ENCODE measurements at regions not wholly inside any gene's neighbourhood (a gene's known extent, or its start where the extent isn't known, plus 50 kb on each side); places are given as distances from the start of the nearest gene placed in this dataset.

GRCh38 chr7:142443216-142444010 lies 185.6 kb upstream of the PRSS58 start:
- Histone ChIP-seq H3K4me2 (ENCODE audit: low read depth, low read length, poor library complexity, severe bottlenecking) (peak overlapping the region; percentile 44), H3K9ac (ENCODE audit: low read depth, low read length, poor library complexity, severe bottlenecking) (peak overlapping the region; percentile 76), H3K79me2 (ENCODE audit: insufficient read depth, low read length) (no peaks in the 10 kb centered on the region)

GRCh38 chr7:142442396-142442795 lies 184.5 kb upstream of the PRSS58 start:
- Histone ChIP-seq H3K9ac (ENCODE audit: low read depth, low read length, poor library complexity, severe bottlenecking) (peak overlapping the region; percentile 76), H3K4me1 (ENCODE audit: insufficient read depth, low read length, poor library complexity, severe bottlenecking) (peaks cover 96% of the 10 kb centered on the region), H3K36me3 (ENCODE audit: insufficient read depth, low read length) (no peaks in the 10 kb centered on the region), H3K9me3 (ENCODE audit: insufficient read depth, low read depth, low read length) (no peaks in the 10 kb centered on the region), H3F3A (ENCODE audit: low read depth) (peaks cover 20% of the 10 kb centered on the region), H3K9me2 (replicated peaks; ENCODE audit: low read depth, low read length) (no peaks in the 10 kb centered on the region), H3K4me2 (ENCODE audit: low read depth, low read length, poor library complexity, severe bottlenecking) (peak overlapping the region; percentile 44), H3K4me3 (ENCODE audit: low read length, poor library complexity, severe bottlenecking) (no peak overlapping the region), H2AFZ (ENCODE audit: low read length) (no peak overlapping the region), H4K20me1 (ENCODE audit: insufficient read depth, low read length, poor library complexity, severe bottlenecking) (no peaks in the 10 kb centered on the region), H3K27me3 (ENCODE audit: insufficient read depth, low read length, poor library complexity, severe bottlenecking) (no peaks in the 10 kb centered on the region), H3K79me2 (ENCODE audit: insufficient read depth, low read length) (no peaks in the 10 kb centered on the region)
- no peak for TF ChIP-seq EZH2phosphoT487 (IDR thresholded peaks at IDR 0.05; ENCODE audit: borderline replicate concordance)
- no peak for TF ChIP-seq CTCF (conservative IDR thresholded peaks at IDR 0.05; ENCODE audit: low read length)

More at GRCh38 chr7:142443216-142444010, 185.6 kb upstream of the PRSS58 start:
- H3K36me3 ChIP-seq (ENCODE audit: insufficient read depth, low read length), result no peaks in the 10 kb centered on the region
- TF ChIP-seq CTCF (conservative IDR thresholded peaks at IDR 0.05; ENCODE audit: low read length) (no peak), EZH2phosphoT487 (IDR thresholded peaks at IDR 0.05; ENCODE audit: borderline replicate concordance) (no peak)
- H2AFZ ChIP-seq (ENCODE audit: low read length), result no peak overlapping the region
- H3F3A ChIP-seq (ENCODE audit: low read depth), result peaks cover 20% of the 10 kb centered on the region
- no peaks in the 10 kb centered on the region for H4K20me1 ChIP-seq (ENCODE audit: insufficient read depth, low read length, poor library complexity, severe bottlenecking)
- peak overlapping the region; percentile 13 for H3K4me3 ChIP-seq (ENCODE audit: low read length, poor library complexity, severe bottlenecking)
- H3K9me3 ChIP-seq (ENCODE audit: insufficient read depth, low read depth, low read length), result no peaks in the 10 kb centered on the region
- H3K9me2 ChIP-seq (replicated peaks; ENCODE audit: low read depth, low read length), result no peaks in the 10 kb centered on the region
- no peaks in the 10 kb centered on the region for H3K27me3 ChIP-seq (ENCODE audit: insufficient read depth, low read length, poor library complexity, severe bottlenecking)
- peaks cover 96% of the 10 kb centered on the region for H3K4me1 ChIP-seq (ENCODE audit: insufficient read depth, low read length, poor library complexity, severe bottlenecking)

- H3K4me2 ChIP-seq (ENCODE audit: low read depth, low read length, poor library complexity, severe bottlenecking), result peak overlapping the region; percentile 69
- no peak for TF ChIP-seq EZH2phosphoT487 (IDR thresholded peaks at IDR 0.05; ENCODE audit: borderline replicate concordance)
- TF ChIP-seq CTCF (conservative IDR thresholded peaks at IDR 0.05; ENCODE audit: low read length), result no peak
- H4K20me1 ChIP-seq (ENCODE audit: insufficient read depth, low read length, poor library complexity, severe bottlenecking), result no peaks in the 10 kb centered on the region
- H2AFZ ChIP-seq (ENCODE audit: low read length), result no peak overlapping the region
- peak overlapping the region; percentile 47 for H3K4me3 ChIP-seq (ENCODE audit: low read length, poor library complexity, severe bottlenecking)
- H3K9me2 ChIP-seq (replicated peaks; ENCODE audit: low read depth, low read length), result no peaks in the 10 kb centered on the region
- H3K4me1 ChIP-seq (ENCODE audit: insufficient read depth, low read length, poor library complexity, severe bottlenecking), result peaks cover 95% of the 10 kb centered on the region
- H3K9me3 ChIP-seq (ENCODE audit: insufficient read depth, low read depth, low read length), result no peaks in the 10 kb centered on the region
- H3K79me2 ChIP-seq (ENCODE audit: insufficient read depth, low read length), result no peaks in the 10 kb centered on the region
- H3K36me3 ChIP-seq (ENCODE audit: insufficient read depth, low read length), result no peaks in the 10 kb centered on the region
- H3K9ac ChIP-seq (ENCODE audit: low read depth, low read length, poor library complexity, severe bottlenecking), result peak overlapping the region; percentile 76
- H3K27me3 ChIP-seq (ENCODE audit: insufficient read depth, low read length, poor library complexity, severe bottlenecking), result no peaks in the 10 kb centered on the region
- H3F3A ChIP-seq (ENCODE audit: low read depth), result peaks cover 20% of the 10 kb centered on the region
Observed at GRCh38 chr7:142440906-142441411, 183.1 kb upstream of the PRSS58 start.

Measured in Loucy (cell line).